HG02678 (cell line): ENCODE measurements at regions not wholly inside any gene's neighbourhood (a gene's known extent, or its start where the extent isn't known, plus 50 kb on each side); places are given as distances from the start of the nearest gene placed in this dataset.
A peak's percentile ranks its signal among the peaks of the same experiment; 100 is the strongest.
"Not testable (repeated sequence)": the region's sequence is repeated elsewhere in the genome, so short reads cannot be mapped to it uniquely, and the experiment has no call there.

Experiments
- ATAC-seq: cut with Tn5 transposase; IDR thresholded peaks from one replicate; pipeline ENCODE4 v1.9.1; 2021; ENCODE audit warnings: mild to moderate bottlenecking, moderate library complexity; ENCODE audit not compliant: unreplicated experiment

DNA sequence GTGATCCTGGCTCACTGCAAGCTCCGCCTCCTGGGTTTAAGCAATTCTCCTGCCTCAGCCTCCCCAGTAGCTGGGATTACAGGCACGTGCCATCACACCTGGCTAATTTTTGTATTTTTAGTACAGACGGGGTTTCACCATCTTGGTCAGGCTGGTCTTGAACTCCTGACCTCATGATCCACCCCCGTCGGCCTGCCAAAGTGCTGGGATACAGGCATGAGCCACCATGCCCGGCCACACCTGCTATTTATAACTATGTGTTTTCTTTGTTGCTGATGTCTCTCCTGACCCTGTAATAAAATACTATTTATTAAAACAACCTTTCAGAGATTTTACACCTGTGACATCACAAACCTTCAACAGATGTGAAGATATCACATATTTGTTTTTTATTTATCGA is 736.5 kb upstream of the PCDH15 start:
- ATAC-seq, result not testable (repeated sequence)

DNA sequence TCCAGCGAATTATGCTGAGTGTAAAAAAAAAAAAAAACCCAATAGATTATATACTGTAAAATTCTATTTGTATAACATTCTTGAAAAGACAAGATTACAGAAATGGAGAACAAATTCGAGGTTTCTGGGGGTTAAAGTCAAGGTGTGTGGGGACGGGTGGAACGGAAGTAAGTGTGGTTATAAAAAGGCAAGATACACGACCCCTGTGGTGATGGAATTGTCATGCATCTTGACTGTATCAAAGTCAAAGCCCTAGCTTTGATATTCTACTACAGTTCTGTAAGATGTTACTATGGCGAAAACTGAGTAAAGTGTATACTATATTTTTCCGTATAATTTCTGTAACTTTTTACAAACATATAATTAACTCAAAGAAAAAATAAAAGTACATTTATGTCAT is 718.2 kb upstream of the PCDH15 start:
- ATAC-seq, result no peak

DNA sequence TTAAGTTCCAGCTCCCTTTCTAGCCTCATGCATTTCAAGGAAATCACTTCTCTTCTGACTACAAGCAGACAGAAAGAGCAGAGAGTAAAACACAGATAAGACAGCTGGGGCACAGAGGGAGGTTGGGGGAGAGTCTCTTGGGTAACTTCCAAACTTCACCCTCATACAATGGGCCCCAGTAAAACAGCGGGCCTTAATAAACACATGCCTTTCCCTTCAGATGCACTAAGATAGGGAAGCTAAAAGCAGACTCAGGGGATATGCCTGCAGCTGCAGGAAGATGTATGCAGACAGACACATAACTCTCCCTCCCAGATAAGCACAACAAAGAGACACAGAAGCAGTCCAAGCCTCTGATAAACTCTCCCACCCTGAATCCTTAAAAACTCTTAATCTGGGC is 717.4 kb upstream of the PCDH15 start:
- not testable (repeated sequence) for ATAC-seq

DNA sequence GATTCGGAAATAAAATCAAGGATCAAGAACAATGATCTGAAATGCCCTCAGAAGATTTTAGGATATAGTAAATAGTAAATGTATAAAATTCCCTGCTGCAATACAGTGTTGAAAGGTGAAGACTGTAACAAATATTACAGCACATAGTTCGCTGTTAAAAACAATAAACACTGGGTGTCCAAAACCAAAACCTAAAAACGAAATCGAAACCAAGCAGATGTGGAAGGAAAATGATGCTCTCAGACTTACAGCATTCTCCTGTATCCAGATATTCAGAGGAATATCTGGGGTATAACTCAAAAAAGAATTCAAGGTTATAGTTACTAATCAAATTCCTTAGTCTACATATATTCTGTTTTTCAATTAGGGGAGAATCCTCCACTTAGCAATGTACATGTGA is 708.1 kb upstream of the PCDH15 start:
- ATAC-seq, result no peak

DNA sequence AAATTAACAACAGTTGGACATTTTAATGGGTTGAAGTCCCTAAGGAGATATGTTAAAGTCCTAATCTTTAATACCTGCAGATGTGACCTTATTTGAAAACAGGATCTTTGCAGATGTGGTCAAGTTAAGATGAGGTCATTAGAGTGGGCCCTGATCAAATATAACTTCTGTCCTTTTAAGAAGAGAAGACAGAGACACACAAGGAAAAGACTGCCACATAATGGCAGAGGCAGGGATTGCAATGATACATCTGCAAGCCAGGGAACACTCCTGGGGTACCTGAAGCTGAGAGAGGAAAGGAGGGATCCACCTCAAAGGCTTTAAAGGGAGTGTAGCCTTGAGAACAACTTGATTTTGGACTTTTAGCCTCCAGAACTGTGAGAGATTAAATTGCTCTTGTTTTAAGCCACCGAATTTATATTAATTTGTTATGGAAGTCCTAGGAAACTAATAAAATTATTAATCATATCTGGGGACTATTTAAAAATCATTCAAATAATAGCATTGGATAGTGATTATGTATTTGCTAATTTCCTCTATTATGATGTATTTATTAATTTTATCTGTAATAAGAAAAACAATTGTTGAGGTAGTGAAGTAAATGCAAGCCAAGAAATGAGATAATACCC is 700.0 kb upstream of the PCDH15 start:
- peak; percentile 85 for ATAC-seq

DNA sequence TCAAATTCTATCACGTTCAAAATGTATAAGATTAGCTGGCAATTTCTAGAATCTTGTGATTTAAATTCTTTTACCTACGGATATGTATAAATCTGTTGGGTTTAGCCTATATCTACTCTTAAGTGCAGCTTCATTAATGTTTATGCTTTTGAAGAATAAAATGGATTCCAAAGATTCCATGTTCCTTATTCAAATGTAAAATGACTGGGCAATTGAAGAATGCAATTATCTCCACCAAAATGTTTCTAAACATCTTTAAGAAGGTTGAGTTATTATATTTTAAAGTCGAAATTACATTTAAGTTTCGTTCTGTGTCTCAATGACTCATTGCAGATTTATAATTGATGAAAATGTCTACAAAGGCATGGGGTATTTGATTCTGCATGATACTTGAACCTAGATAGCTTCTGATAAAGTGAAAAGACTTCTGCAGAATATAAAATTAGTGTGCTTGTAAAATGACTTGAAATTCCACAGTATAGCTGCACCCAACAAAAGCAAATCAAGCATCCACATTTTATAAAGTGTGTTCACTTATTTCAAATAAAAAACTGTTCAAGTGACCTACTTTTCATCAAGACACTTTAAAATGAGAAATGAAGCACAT is 697.0 kb upstream of the PCDH15 start:
- ATAC-seq, result no peak

DNA sequence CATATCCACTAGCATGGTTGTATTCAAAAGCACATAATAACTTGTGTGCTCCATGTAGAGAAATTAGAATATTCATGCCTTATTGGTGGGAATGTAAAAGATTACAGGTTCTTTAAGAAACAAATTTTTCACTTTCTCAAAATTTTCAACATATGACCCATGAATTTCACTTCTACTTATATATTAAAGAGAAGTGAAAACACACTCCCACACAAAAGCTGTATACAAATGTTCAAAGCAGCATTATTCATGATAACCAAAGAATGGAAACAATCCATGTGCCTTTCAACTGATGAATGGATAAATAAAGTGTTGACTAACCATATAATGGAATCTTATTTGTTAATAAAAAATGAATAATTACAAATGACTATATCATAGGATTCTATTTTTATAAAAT is 694.5 kb upstream of the PCDH15 start:
- no peak for ATAC-seq

DNA sequence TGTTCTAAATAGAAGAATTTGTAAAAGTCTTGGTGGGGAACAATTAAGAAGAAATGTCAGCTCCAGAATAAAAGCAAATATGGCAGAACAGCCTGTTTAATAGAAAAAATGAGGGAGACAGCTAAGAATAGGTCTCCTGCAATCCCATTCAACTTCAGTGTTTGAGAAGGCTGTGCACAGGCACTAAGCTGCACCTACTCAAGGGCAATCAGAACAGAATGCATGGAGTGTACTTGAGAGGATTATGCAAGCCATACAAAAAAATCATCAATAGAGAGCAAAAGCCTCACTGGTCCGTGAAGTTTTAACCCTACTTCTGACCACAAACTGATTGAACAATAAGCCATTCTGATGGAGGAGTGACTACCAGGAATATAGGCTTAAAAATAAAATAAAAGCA is 690.7 kb upstream of the PCDH15 start:
- no peak for ATAC-seq

DNA sequence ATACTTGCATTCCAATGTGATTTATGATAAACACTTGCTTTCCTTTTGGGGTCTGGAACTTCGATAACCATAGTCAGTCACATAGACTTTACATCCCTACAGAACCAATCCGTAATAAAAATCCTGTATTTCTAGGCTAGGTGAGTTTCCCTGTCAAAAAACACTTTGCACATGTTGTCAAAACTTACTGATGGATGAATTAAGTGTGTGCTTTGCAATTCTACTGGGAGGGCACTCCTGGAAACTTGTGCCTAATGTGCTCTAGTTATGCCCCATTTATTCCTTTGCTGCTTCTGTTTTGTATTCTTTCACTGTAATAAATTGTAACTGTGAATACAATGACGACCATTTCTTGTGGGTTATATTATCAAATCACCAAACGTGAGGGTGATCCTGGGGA is 684.8 kb upstream of the PCDH15 start:
- ATAC-seq, result no peak

DNA sequence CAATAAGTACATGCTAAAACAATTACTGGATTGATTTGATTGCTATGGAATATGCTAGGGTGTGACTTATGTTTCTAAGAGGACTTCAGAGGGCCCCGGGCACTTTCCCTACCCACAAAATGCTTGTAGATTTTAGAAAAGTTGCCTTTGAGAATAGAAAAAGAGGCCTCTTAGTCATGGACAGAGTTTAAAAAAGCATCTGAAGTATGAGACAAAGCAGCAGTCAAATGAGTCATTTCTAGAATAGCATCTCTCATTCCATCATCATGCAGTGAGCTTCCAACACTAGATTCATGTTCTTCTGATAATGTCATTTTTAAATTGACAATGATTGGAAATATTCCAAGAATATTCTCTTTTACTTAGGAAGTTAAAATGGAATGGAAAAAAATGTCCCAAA is 675.1 kb upstream of the PCDH15 start:
- ATAC-seq, result no peak

DNA sequence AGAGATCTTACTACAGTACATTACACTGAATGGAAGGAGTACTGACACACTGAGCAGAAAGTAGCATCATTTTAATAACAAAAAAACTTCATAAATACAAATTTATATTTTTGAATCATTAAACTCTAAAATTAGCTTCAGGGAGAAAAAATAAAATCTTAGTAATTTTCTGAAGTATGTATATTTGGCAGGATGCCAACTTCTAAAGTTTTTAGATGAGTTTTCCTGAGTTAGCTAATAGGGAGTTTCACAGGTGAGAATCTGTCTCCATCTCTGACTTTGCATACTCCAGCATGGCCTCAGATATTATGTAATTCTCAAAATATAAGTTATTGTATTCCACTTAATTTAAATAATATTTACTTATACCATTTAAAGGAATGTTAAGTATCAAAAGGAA is 673.2 kb upstream of the PCDH15 start:
- ATAC-seq, result no peak

DNA sequence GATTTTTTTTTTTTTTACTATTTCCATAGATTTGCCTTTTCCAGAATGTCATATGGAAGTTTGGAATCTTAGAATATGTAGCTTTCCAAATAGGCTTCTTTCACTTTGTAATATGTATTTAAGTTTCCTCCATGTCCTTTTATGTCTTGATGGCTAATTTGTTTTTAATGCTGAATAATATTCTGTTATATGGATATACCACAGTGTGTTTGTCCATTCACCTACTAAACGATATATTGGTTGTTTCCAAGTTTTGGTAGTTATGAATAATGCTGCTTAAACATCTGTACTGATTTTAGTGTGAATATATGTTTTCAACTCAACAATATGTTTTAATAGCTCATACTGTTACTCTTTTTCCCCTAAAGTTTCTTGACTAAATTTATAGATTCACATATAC is 669.8 kb upstream of the PCDH15 start:
- ATAC-seq, result no peak

DNA sequence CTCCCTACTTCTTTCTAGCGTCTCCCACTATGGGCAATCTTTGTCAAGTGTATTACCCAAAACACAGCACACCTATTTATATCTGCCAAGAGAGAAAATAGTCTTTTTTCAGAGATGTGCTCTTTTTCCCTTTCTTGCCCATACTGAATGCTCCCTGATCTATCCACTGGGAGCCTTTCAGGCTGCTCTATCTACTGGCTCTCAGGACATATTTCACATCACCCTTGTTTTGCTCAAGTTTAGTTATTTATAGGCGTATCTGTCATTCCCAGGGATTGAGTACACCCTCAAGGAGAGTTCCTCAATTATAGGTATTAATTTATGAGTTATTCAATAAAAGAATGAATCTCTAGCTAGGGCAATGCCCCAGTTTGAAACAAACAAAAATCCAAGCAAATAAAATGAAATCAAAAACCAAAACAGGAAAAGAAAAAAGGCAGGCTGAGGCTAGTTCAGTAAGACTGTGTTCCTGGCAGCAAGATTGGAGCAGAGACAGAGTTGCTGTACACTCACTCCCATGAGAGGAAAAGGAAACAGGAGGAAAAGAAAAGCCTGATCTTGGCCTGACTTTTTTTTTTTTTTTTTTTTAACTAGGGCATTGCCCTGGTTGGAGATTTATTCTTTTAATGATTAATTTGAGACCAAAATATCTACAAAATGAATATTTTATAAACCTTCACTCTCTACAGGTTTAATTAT is 665.9 kb upstream of the PCDH15 start:
- no peak for ATAC-seq

DNA sequence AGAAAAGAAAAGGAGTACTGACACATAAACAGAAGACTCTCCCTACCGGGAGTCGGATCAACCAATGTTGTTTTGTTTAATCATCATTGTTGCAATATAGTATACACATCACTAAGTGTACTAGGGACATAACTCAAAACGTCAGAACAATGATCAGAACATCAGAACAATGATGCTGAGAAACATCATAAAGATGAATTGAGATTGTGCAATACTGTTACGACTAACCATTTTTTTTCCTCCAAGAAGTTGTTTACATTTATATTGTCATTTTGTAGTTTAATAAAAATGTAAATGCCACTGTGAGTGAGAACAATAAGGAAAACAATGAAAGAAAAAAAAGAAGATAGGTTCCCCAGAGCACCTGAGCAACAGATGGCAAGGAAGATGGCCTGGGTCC is 663.1 kb upstream of the PCDH15 start:
- no peak for ATAC-seq

DNA sequence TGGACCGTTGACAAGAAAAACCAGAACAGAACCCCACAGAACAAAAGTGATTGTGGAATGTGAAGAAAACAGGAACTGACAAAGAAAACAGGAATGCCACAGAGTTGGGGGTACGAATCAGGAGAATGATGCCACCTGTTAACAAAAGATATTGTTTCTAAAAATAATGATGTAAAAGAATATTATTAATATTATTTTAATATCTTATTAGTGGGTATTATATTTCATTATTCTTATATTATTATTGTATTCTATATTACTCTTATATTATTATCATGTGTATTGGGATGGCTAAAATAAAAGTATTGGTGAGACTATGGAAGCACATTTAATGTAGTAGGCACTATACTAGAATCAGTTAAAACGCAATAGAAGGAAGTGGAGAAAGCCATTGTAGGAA is 659.0 kb upstream of the PCDH15 start:
- no peak for ATAC-seq

DNA sequence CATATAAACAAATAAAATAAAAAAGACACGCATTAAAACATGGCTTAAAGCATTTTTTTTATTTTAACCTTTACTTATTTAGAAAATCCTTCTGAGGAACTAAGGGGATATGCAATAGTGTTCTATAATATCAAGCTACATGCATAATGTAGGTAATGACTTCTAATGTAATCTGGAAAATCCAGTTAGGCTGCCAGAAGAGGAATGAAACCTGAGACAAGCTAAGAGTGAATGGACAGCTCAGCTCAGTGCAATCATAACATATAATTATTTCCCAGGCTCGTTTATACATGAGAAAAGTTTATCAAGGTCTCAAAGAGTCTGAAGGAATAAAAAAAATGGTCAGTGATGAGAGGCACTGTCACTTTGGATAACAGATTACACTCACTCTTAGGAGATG is 649.0 kb upstream of the PCDH15 start:
- no peak for ATAC-seq

DNA sequence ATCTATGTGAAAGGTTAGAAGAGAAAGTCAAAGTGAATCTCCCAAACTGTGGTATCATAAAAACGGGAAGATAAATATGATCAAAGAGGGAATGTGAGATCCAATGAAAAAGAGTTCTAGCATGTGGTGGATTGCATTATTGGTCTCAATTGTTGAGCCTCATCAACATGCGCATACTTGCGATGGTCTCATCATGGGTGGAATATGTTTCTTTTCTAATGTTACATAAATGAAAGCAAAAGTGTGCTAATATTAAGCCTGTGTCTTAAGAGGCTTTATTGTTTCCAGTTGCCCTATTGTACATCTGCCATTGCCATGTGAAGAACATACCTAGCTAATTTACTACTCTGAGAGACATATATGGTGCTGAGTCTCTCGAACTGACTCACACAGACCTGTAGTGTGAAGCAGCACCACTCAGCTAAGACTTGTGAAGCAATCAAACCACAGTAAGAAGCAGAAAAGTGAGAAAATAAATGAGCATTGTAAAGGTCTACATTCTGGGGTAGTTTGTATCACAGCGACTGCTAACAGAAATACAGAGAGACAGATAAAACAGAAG is 645.5 kb upstream of the PCDH15 start:
- ATAC-seq, result no peak

DNA sequence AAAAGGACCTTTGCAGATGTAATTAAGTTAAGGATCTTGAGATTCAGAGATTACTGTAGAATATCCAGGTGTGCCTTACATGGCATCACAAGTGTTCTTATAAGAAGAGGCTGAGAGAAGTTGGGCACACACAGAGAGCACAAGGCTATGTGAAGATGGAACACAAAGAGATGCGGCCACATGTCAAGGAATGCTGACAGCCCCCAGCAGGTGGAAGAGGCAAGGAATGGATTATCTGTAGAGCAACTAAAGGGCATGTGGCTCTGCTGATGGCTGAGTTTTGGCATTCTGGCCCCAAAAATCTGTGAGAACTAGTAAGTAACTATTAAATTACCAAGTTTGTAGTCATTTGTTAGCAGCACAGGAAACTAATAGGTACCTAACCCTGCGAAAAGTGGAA is 640.7 kb upstream of the PCDH15 start:
- no peak for ATAC-seq

DNA sequence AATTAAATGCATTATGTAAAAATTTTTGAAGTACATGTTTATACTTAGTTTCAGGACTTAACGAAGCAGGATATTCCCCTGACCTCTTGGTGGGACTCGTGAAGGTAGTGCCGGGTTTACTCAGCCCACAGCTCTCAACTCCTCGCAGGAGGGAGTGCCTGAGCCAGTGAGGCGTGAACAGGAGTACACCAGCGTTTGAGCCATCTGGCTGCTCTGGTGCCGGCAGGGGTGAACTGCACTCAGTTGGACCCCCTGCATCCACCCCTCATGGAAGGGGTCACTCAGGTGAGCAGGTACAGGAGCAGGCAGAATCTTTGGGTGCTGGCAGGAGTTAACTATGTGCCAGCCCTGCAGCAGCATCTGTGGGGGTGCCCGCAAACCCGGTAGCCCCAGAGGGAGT is 625.1 kb upstream of the PCDH15 start:
- no peak for ATAC-seq

DNA sequence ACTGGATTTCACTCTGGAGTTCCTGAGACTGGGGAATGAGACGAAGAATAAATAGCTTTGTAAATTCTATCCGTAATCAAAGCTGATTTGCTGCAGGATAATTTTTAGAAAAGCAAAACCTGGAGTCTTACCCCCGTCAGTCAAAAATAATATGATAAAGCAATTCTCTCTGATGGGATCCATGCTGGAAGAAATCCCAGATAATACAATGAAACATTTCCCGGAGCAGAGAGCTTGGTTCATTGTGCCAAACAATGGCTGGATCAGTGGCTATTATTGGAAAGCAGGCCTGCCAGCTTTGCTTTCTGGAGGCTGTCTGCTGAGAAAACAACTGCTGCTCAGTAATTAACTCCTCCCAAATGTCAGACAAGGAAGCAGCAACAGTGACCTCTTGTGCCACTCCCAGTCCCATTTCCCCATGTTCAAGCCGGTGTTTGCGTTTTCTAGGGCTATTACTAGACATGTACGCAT is 609.4 kb upstream of the PCDH15 start:
- ATAC-seq, result no peak

DNA sequence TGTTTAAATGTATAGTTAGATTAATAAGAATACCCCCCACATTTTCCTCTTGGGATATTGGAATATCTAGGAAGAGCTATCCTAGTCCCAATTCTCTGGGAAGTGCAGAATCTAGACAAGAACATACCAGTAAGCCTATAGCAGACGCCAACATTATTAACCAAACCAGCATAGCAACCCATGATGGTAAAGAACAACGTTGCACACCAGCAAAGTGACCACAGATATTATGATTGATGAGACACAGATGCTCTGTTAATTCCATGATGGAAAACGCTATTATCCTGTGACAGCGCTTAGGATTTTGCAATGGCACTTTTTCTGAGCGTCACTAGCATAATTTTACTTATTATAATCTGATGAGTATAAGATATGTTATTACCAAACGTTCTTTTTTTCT is 603.1 kb upstream of the PCDH15 start:
- no peak for ATAC-seq
